Colon (tissue), 2 donors: ENCODE measurements at regions not wholly inside any gene's neighbourhood (a gene's known extent, or its start where the extent isn't known, plus 50 kb on each side); places are given as distances from the start of the nearest gene placed in this dataset.

Experiments
- FAIRE-seq: peaks from 2 replicates; lab custom pipeline; 2012; peaks lifted over from hg19 to GRCh38; lab: Jason Lieb, UNC
- donor health status: control.
- donor health status: control.

- FAIRE-seq = no peak
These were observed 287.8 kb downstream of the RRAGC start for GRCh38 chr1:38571726-38572125.

- no peak for FAIRE-seq
These were observed 289.0 kb downstream of the RRAGC start for GRCh38 chr1:38570657-38570975.

- no peak for FAIRE-seq
These were observed 289.5 kb downstream of the RRAGC start for GRCh38 chr1:38569932-38570656.

GRCh38 chr1:38568061-38568857, 291.3 kb downstream of the RRAGC start:
- FAIRE-seq = no peak

- no peak for FAIRE-seq
These were observed 292.2 kb downstream of the RRAGC start for GRCh38 chr1:38567401-38567800.

GRCh38 chr1:38565020-38565491, 294.5 kb downstream of the RRAGC start:
- no peak for FAIRE-seq

GRCh38 chr1:38563942-38564735, 295.4 kb downstream of the RRAGC start:
- no peak for FAIRE-seq

- no peak for FAIRE-seq
These were observed 297.8 kb downstream of the RRAGC start for GRCh38 chr1:38561725-38562124.

- no peak for FAIRE-seq
These were observed 298.5 kb downstream of the RRAGC start for GRCh38 chr1:38561110-38561509.

- FAIRE-seq = no peak
These were observed 299.1 kb downstream of the RRAGC start for GRCh38 chr1:38560457-38560856.

- no peak for FAIRE-seq
These were observed 300.0 kb downstream of the RRAGC start for GRCh38 chr1:38559446-38560165.

GRCh38 chr1:38558500-38559445, 300.8 kb downstream of the RRAGC start:
- no peak for FAIRE-seq

- no peak for FAIRE-seq
These were observed 301.5 kb downstream of the RRAGC start for GRCh38 chr1:38558055-38558454.

GRCh38 chr1:38555594-38555993, 304.0 kb downstream of the RRAGC start:
- no peak for FAIRE-seq

- no peak for FAIRE-seq
These were observed 304.4 kb downstream of the RRAGC start for GRCh38 chr1:38555130-38555529.

GRCh38 chr1:38551318-38552307, 308.0 kb downstream of the RRAGC start:
- no peak for FAIRE-seq

GRCh38 chr1:38549191-38549590, 310.4 kb downstream of the RRAGC start:
- FAIRE-seq = no peak

- FAIRE-seq = no peak
These were observed 312.3 kb downstream of the RRAGC start for GRCh38 chr1:38547321-38547720.

GRCh38 chr1:38546636-38547035, 312.9 kb downstream of the RRAGC start:
- no peak for FAIRE-seq

GRCh38 chr1:38541223-38541622, 318.3 kb downstream of the RRAGC start:
- FAIRE-seq = no peak
